ENCODE measurements at regions not wholly inside any gene's neighbourhood (a gene's known extent, or its start where the extent isn't known, plus 50 kb on each side); places are given as distances from the start of the nearest gene placed in this dataset.
"Not testable (repeated sequence)": the region's sequence is repeated elsewhere in the genome, so short reads cannot be mapped to it uniquely, and the experiment has no call there.

DNA sequence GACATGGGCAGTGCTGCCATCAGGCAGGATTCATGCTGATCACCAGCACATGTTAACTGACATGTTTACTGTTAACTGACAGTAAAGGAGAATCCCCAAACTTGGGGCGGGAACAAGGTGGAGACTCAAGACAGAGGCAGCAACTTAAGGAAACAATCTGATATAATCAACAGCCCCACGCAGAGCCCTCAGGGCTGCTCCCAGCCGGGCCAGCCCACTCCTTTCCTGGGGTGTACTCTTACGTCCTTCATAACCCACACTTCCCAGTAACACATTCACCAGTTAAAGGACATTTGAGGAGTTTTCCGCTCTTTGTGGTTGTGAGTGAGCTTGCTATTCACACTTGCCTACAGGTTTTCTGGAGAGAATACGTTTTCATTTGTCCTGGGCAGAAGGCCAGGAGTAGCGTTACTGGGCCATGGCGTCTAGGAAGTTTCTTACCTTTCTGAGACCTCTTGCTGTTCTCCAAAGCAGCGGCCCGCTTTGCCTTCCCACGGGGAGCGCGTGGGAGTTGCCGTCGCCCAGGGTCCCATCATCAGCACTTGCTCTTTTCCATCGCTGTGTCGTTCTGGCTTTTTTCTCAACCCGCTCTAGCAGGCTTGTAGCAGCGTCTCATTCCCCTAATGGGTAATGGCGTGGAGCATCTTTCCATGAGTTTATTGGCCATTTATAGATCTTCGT lies 56.4 kb downstream of the FOXF2 start:
- TF ChIP-seq, protein P1, sequence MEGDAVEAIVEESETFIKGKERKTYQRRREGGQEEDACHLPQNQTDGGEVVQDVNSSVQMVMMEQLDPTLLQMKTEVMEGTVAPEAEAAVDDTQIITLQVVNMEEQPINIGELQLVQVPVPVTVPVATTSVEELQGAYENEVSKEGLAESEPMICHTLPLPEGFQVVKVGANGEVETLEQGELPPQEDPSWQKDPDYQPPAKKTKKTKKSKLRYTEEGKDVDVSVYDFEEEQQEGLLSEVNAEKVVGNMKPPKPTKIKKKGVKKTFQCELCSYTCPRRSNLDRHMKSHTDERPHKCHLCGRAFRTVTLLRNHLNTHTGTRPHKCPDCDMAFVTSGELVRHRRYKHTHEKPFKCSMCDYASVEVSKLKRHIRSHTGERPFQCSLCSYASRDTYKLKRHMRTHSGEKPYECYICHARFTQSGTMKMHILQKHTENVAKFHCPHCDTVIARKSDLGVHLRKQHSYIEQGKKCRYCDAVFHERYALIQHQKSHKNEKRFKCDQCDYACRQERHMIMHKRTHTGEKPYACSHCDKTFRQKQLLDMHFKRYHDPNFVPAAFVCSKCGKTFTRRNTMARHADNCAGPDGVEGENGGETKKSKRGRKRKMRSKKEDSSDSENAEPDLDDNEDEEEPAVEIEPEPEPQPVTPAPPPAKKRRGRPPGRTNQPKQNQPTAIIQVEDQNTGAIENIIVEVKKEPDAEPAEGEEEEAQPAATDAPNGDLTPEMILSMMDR (IDR thresholded peaks at IDR 0.05) = no peak
- no peak for DNase-seq (ENCODE audit: low spot score)
- no peak overlapping the region for H3K4me3 ChIP-seq
- no peak overlapping the region for H3K27ac ChIP-seq

DNA sequence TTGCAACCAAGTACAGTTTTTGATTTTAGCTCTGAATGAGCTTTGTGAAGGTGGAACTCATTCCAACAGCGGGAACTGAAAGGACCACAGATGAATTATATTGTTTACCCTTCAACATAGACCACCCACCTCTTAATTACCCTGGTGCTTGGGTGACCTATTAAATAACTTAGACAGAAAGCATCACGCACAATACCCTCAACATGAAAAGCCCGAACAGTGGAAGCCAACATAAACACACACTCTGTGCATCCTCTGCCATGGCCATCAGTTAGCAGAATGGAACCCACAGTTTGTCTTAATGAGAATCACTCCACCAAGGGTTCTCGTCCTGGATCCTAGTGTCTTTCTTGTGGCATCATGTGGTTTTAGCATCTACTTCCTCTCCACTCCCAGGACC lies 60.5 kb downstream of the FOXF2 start:
- TF ChIP-seq, protein P1 (IDR thresholded peaks at IDR 0.05) = no peak
- Histone ChIP-seq H3K27ac (no peak overlapping the region), H3K4me3 (no peak overlapping the region)
- DNase-seq (ENCODE audit: low spot score) = no peak

DNA sequence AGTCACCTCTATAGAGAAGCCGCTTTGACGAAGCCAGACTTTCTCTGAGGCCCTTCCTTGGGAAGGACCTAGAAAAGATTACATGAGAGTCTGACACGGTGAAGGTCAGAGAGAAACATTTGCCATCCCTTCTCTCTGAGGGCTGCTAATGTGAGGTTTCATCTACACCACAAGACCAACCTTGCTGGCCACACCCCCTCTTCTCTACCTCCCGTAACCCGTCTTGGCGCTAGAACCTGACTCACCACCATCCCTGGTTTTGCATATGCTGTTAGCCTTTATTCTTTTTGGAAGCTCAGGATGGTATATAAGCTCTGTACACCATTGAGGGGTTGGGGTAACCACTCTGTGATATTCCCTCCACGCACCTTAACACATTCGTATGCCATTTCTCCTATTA lies 63.6 kb downstream of the FOXF2 start:
- DNase-seq (ENCODE audit: low spot score) = no peak
- no peak overlapping the region for H3K27ac ChIP-seq
- no peak overlapping the region for H3K4me3 ChIP-seq
- TF ChIP-seq, protein P1 (IDR thresholded peaks at IDR 0.05) = no peak

DNA sequence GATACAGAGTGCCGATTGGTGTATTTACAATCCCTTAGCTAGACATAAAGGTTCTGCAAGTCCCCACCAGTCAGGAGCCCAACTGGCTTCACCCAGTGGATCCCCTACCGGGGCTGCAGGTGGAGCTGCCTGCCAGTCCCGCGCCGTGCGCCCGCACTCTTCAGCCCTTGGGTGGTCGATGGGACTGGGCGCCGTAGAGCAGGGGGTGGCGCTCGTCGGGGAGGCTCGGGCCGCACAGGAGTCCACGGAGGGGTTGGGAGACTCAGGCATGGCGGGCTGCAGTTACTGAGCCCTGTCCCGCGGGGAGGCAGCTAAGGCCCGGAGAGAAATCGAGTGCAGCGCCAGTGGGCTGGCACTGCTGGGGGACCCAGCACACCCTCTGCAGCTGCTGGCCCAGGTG lies 67.4 kb downstream of the FOXF2 start:
- DNase-seq (ENCODE audit: low spot score) = not testable (repeated sequence)

GRCh38 chr6:1461207-1461606 lies 71.8 kb downstream of the FOXF2 start:
- DNase-seq (ENCODE audit: low spot score) = no peak
- Histone ChIP-seq H3K4me3 (no peak overlapping the region), H3K27ac (no peak overlapping the region)
- TF ChIP-seq, protein P1 (IDR thresholded peaks at IDR 0.05) = no peak

More for the DNA sequence above, 67.4 kb downstream of the FOXF2 start:
- H3K27ac ChIP-seq, H3K4me3 ChIP-seq: not testable (repeated sequence)

- no peak for DNase-seq (ENCODE audit: low spot score)
- TF ChIP-seq, protein P1 (IDR thresholded peaks at IDR 0.05) = no peak
- Histone ChIP-seq H3K4me3 (no peak overlapping the region), H3K27ac (no peak overlapping the region)
These were observed 72.4 kb downstream of the FOXF2 start for GRCh38 chr6:1461736-1462135.

DNA sequence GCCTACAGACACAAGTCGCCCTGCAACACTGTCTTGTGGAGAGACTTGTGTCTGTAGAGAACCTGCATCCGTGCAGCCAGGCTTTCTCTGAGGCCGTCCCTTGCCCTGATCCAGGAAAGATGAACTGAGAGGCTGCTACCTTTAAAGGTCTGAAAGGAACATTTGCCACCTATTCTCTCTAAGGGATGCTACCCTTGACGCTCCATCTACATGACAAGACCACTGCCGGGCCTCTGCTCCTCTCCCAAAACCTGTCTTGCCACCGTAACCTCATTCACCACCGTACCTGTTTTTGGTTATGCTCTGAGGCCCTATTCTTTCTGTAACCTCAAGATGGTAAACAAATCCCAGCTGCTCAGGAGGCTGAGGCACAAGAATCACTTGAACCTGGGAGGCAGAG lies 73.9 kb downstream of the FOXF2 start:
- TF ChIP-seq, protein P1 (IDR thresholded peaks at IDR 0.05) = no peak
- Histone ChIP-seq H3K4me3 (no peak overlapping the region), H3K27ac (no peak overlapping the region)
- DNase-seq (ENCODE audit: low spot score) = no peak

Measured in coronary artery (tissue), 2 donors.